ENCODE measurements at regions not wholly inside any gene's neighbourhood (a gene's known extent, or its start where the extent isn't known, plus 50 kb on each side); places are given as distances from the start of the nearest gene placed in this dataset.

- Histone ChIP-seq H3K9me3 (no peaks in the 10 kb centered on the region), H3K36me3 (no peaks in the 10 kb centered on the region), H3K27me3 (no peaks in the 10 kb centered on the region), H3K4me1 (ENCODE audit: control insufficient read depth in 1 of 2, insufficient read depth in 1 of 2, low read depth in 1 of 2, low read length in 1 of 2) (peaks cover 0 to 4% of the 10 kb centered on the region in 2 experiments), H3K27ac (no peak overlapping the region), H3K4me3 (ENCODE audit: low read depth in 1 of 2, low read length in 1 of 2) (no peak overlapping the region)
- no peak for TF ChIP-seq CTCF (IDR thresholded peaks at IDR 0.05)
Observed at GRCh38 chr7:7102906-7103305, 79.4 kb upstream of the C1GALT1 start.

- Histone ChIP-seq H3K9me3 (no peaks in the 10 kb centered on the region), H3K4me1 (ENCODE audit: control insufficient read depth in 1 of 2, insufficient read depth in 1 of 2, low read depth in 1 of 2, low read length in 1 of 2) (peaks cover 0 to 4% of the 10 kb centered on the region in 2 experiments), H3K36me3 (no peaks in the 10 kb centered on the region), H3K4me3 (ENCODE audit: low read depth in 1 of 2, low read length in 1 of 2) (no peak overlapping the region), H3K27ac (no peak overlapping the region), H3K27me3 (no peaks in the 10 kb centered on the region)
- TF ChIP-seq CTCF (IDR thresholded peaks at IDR 0.05) = peak; percentile 48
Observed at GRCh38 chr7:7103343-7104313, 78.7 kb upstream of the C1GALT1 start.

GRCh38 chr7:7104314-7104698, 78.0 kb upstream of the C1GALT1 start:
- H3K27me3 ChIP-seq = no peaks in the 10 kb centered on the region

GRCh38 chr7:7104971-7105370, 77.4 kb upstream of the C1GALT1 start:
- H3K9me3 ChIP-seq = no peaks in the 10 kb centered on the region
- H3K4me1 ChIP-seq (ENCODE audit: control insufficient read depth in 1 of 2, insufficient read depth in 1 of 2, low read depth in 1 of 2, low read length in 1 of 2) = peaks cover 0 to 4% of the 10 kb centered on the region in 2 experiments
- H3K27me3 ChIP-seq = no peaks in the 10 kb centered on the region
- H3K36me3 ChIP-seq = no peaks in the 10 kb centered on the region
- H3K4me3 ChIP-seq (ENCODE audit: low read depth in 1 of 2, low read length in 1 of 2) = no peak overlapping the region
- no peak overlapping the region for H3K27ac ChIP-seq
- no peak for TF ChIP-seq CTCF (IDR thresholded peaks at IDR 0.05)

More at GRCh38 chr7:7104314-7104698, 78.0 kb upstream of the C1GALT1 start:
- TF ChIP-seq CTCF (IDR thresholded peaks at IDR 0.05) = no peak
- no peak overlapping the region for H3K4me3 ChIP-seq (ENCODE audit: low read depth in 1 of 2, low read length in 1 of 2)
- H3K36me3 ChIP-seq = no peaks in the 10 kb centered on the region
- H3K4me1 ChIP-seq (ENCODE audit: control insufficient read depth in 1 of 2, insufficient read depth in 1 of 2, low read depth in 1 of 2, low read length in 1 of 2) = peaks cover 0 to 4% of the 10 kb centered on the region in 2 experiments
- H3K9me3 ChIP-seq = no peaks in the 10 kb centered on the region
- H3K27ac ChIP-seq = no peak overlapping the region

- TF ChIP-seq CTCF (IDR thresholded peaks at IDR 0.05) = no peak
- Histone ChIP-seq H3K4me3 (ENCODE audit: low read depth in 1 of 2, low read length in 1 of 2) (no peak overlapping the region), H3K27me3 (no peaks in the 10 kb centered on the region), H3K27ac (no peak overlapping the region), H3K9me3 (no peaks in the 10 kb centered on the region), H3K36me3 (no peaks in the 10 kb centered on the region), H3K4me1 (ENCODE audit: control insufficient read depth in 1 of 2, insufficient read depth in 1 of 2, low read depth in 1 of 2, low read length in 1 of 2) (peaks cover 0 to 4% of the 10 kb centered on the region in 2 experiments)
Observed at GRCh38 chr7:7105800-7106582, 76.4 kb upstream of the C1GALT1 start.

Measured in neutrophil (primary cell).